HepG2 (cell line): ENCODE measurements at regions not wholly inside any gene's neighbourhood (a gene's known extent, or its start where the extent isn't known, plus 50 kb on each side); places are given as distances from the start of the nearest gene placed in this dataset.
A peak's percentile ranks its signal among the peaks of the same experiment; 100 is the strongest.

Source experiments
- ATAC-seq: fragments of 200-7000 bp; cut with Tn5 transposase; 3 replicates; pipeline ENCODE4 v1.9.1; 2020; ENCODE audit warnings: mild to moderate bottlenecking, moderate library complexity
- BruUV-seq: library from RNA; stranded (reverse); fragments of 400-500 nt; replicated peaks from 2 replicates; lab custom pipeline; 2021; lab: Mats Ljungman, UMichigan
- CTCF ChIA-PET: fragments of 300-600 bp; formaldehyde crosslinking; extraction: SDS; loops from one replicate; lab custom pipeline; 2021; ENCODE audit warnings: low total read pairs, inconsistent platforms, low intra/inter-chr PET ratio; lab: Yijun Ruan, JAX
- POLR2A ChIA-PET: fragments of 350-600 bp; sonication (Branson Sonifier 250); formaldehyde crosslinking; loops from one replicate; lab custom pipeline; 2020; ENCODE audit warnings: antibody characterized with exemption, inconsistent platforms; lab: Yijun Ruan, JAX
- DNase-seq: peaks from one replicate; pipeline ENCODE4 v3.0.0-alpha.2; 2015; ENCODE audit warnings: low spot score
- FAIRE-seq: peaks from 3 replicates; lab custom pipeline; 2011; peaks lifted over from hg19 to GRCh38; lab: Jason Lieb, UNC
- H2AFZ ChIP-seq: one replicate; pipeline ENCODE4 v1.6.1; 2011; ENCODE audit warnings: low read length, inconsistent platforms
- H3K27ac ChIP-seq: fragments of 300-600 bp; 3 replicates; pipeline ENCODE4 v1.8.0; 2011; ENCODE audit warnings: mixed run types, mild to moderate bottlenecking, mixed read lengths, low read length, inconsistent platforms; ENCODE audit not compliant: insufficient read depth; ENCODE audit errors: extremely low read length
- H3K27me3 ChIP-seq, 2 experiments: fragments of 200-600 bp in 1 of 2; 2 replicates in 1 of 2; 3 replicates in 1 of 2; pipeline versions ENCODE4 v1.6.0 to v1.8.0; 2011; ENCODE audit warnings: low read length in 2 of 2, mild to moderate bottlenecking in 2 of 2, moderate library complexity in 2 of 2, inconsistent platforms in 1 of 2; ENCODE audit not compliant: insufficient read depth in 2 of 2, control insufficient read depth in 1 of 2
- H3K36me3 ChIP-seq, 2 experiments: fragments of 200-600 bp in 1 of 2; replicated peaks in 1 of 2; 2 replicates in 1 of 2; 3 replicates in 1 of 2; pipeline versions ENCODE4 v1.5.1 to v1.8.0; 2011; ENCODE audit warnings: low read length in 2 of 2, inconsistent platforms in 1 of 2; ENCODE audit not compliant: insufficient read depth in 2 of 2, control insufficient read depth in 1 of 2
- H3K4me1 ChIP-seq: 2 replicates; pipeline ENCODE4 v1.5.1; 2012; ENCODE audit warnings: low read length, inconsistent platforms; ENCODE audit not compliant: insufficient read depth
- H3K4me2 ChIP-seq: 2 replicates; pipeline ENCODE4 v1.6.0; 2011; ENCODE audit warnings: low read depth, low read length, inconsistent platforms
- H3K4me3 ChIP-seq, 3 experiments: fragments of 200-600 bp in 1 of 3; sonication (generic), shearing (Covaris generic) in 1 of 3; replicated peaks in 1 of 3; 2 replicates each; pipeline ENCODE4 v1.5.1; 2011 to 2016; ENCODE audit warnings: low read length in 3 of 3, inconsistent platforms in 2 of 3, low read depth in 2 of 3, mild to moderate bottlenecking in 2 of 3, control low read depth in 1 of 3, mixed read lengths in 1 of 3; ENCODE audit not compliant: insufficient read depth in 1 of 3
- H3K79me2 ChIP-seq: one replicate; pipeline ENCODE4 v1.6.1; 2011; ENCODE audit warnings: low read length, inconsistent platforms; ENCODE audit not compliant: insufficient read depth
- H3K9ac ChIP-seq: 2 replicates; pipeline ENCODE4 v1.6.0; 2011; ENCODE audit warnings: mild to moderate bottlenecking, low read depth, low read length, inconsistent platforms; ENCODE audit not compliant: insufficient read depth
- H3K9me3 ChIP-seq: 2 replicates; pipeline ENCODE4 v1.5.1; 2012; ENCODE audit warnings: mild to moderate bottlenecking, low read length
- H4K20me1 ChIP-seq: 2 replicates; pipeline ENCODE4 v1.6.0; 2011; ENCODE audit warnings: inconsistent platforms, mild to moderate bottlenecking, low read length, moderate library complexity; ENCODE audit not compliant: insufficient read depth
- GMEB2 ChIP-seq: IDR thresholded peaks from 2 replicates; pipeline ENCODE4 v1.6.1; 2016; ENCODE audit warnings: missing biosample characterization, missing genetic modification reagents, low read depth
- HINFP ChIP-seq: sonication (generic); formaldehyde crosslinking; IDR thresholded peaks from 2 replicates; pipeline ENCODE4 v1.4.0; 2020; ENCODE audit warnings: low read depth, mild to moderate bottlenecking, missing genetic modification reagents
- MAFF ChIP-seq: IDR thresholded peaks from 2 replicates; pipeline ENCODE4 v1.6.1; 2011; ENCODE audit warnings: low read depth, low read length, improper control_type of control experiment
- MAFG ChIP-seq: sonication (generic); formaldehyde crosslinking; IDR thresholded peaks from 2 replicates; pipeline ENCODE4 v1.5.1; 2020; ENCODE audit warnings: mild to moderate bottlenecking, missing genetic modification reagents
- MAFK ChIP-seq, 2 experiments: IDR thresholded peaks in 1 of 2; conservative IDR thresholded peaks in 1 of 2; 2 replicates each; pipeline ENCODE4 v1.6.1; 2011; ENCODE audit warnings: improper control_type of control experiment in 2 of 2, low read length in 2 of 2
- SRY ChIP-seq: sonication (generic); formaldehyde crosslinking; IDR thresholded peaks from 2 replicates; pipeline ENCODE4 v1.8.0; 2022; ENCODE audit warnings: mild to moderate bottlenecking, missing genetic modification reagents
- WGBS: methylation state at CpG from one replicate; pipeline ENCODE4 v1.1.6; 2017; ENCODE audit warnings: low lambda C conversion rate; 5-methylcytosine and 5-hydroxymethylcytosine counted together
- in situ Hi-C: cut with HindIII; loops from 2 replicates; pipeline ENCODE4 v1.10.0; 2017; ENCODE audit warnings: low pct_unique_long_range_greater_than_20kb; ENCODE audit not compliant: extremely low pct_ligation_motif_present
- intact Hi-C: fragments of 100-400 bp; cut with micrococcal nuclease; formaldehyde crosslinking; loops from one replicate; pipeline ENCODE4 v1.10.0; 2022; ENCODE audit not compliant: unreplicated experiment

- no peak for TF ChIP-seq HINFP (CRISPR knock-in tag)
Observed at GRCh38 chr6:113077794-113078193, 730.7 kb downstream of the RFPL4B start (continued).

GRCh38 chr6:113078791-113079190, 731.7 kb downstream of the RFPL4B start:
- POLR2A ChIA-PET, result no interaction called here
- no peaks in the 10 kb centered on the region for H3K4me1 ChIP-seq
- CTCF ChIA-PET, result no interaction called here
- intact Hi-C loops, result no loop called here
- no peaks in the 10 kb centered on the region for H4K20me1 ChIP-seq
- H3K27me3 ChIP-seq, result no peaks in the 10 kb centered on the region
- 2% methylated on average over 4 of the region's 4 CpGs for WGBS
- no peak for ATAC-seq
- TF ChIP-seq MAFK (conservative IDR thresholded peaks at IDR 0.05 in 1 of 2, IDR thresholded peaks at IDR 0.05 in 1 of 2; ENCODE audit: low read length in 2 of 2) (0 out of 4 replicates have a peak, but pooled peaks of 1 of the 2 experiments have one; percentile 7), SRY (CRISPR knock-in tag) (no peak)
- no peak overlapping the region for H3K4me3 ChIP-seq
- H3K79me2 ChIP-seq, result no peaks in the 10 kb centered on the region
- in situ Hi-C loops, result no loop called here
- H3K4me2 ChIP-seq, result no peak overlapping the region
- H3K27ac ChIP-seq, result no peak overlapping the region
- BruUV-seq, result no TSS peak
- FAIRE-seq, result no peak
- H3K9ac ChIP-seq, result no peak overlapping the region
- H3K9me3 ChIP-seq, result no peaks in the 10 kb centered on the region
- DNase-seq, result no peak
- no peak overlapping the region for H2AFZ ChIP-seq
- H3K36me3 ChIP-seq, result no peaks in the 10 kb centered on the region

- ATAC-seq, result no peak
- Histone ChIP-seq H3K9me3 (no peaks in the 10 kb centered on the region), H3K27me3 (no peaks in the 10 kb centered on the region), H3K27ac (no peak overlapping the region), H3K4me2 (no peak overlapping the region), H3K36me3 (no peaks in the 10 kb centered on the region), H3K79me2 (no peaks in the 10 kb centered on the region), H3K4me3 (no peak overlapping the region), H3K9ac (no peak overlapping the region), H2AFZ (no peak overlapping the region), H4K20me1 (no peaks in the 10 kb centered on the region), H3K4me1 (no peaks in the 10 kb centered on the region)
- in situ Hi-C loops, result no loop called here
- intact Hi-C loops, result no loop called here
- BruUV-seq, result no TSS peak
- WGBS, result 15% methylated on average over 3 of the region's 3 CpGs
- TF ChIP-seq MAFG (CRISPR knock-in tag), result 0 out of 2 replicates have a peak, but pooled peaks have one; percentile 22
- TF ChIP-seq MAFK (conservative IDR thresholded peaks at IDR 0.05 in 1 of 2, IDR thresholded peaks at IDR 0.05 in 1 of 2; ENCODE audit: low read length in 2 of 2), result peak; percentile 98 to 99
- TF ChIP-seq MAFF, result peak; percentile 98
- TF ChIP-seq GMEB2 (CRISPR knock-in tag), result no peak
- ChIA-PET CTCF (no interaction called here), POLR2A (no interaction called here)
- FAIRE-seq, result no peak
- DNase-seq, result no peak
Observed at GRCh38 chr6:113082745-113083144, 735.6 kb downstream of the RFPL4B start.
